NB4 (cell line): ENCODE measurements at regions not wholly inside any gene's neighbourhood (a gene's known extent, or its start where the extent isn't known, plus 50 kb on each side); places are given as distances from the start of the nearest gene placed in this dataset.

Experiments used
- DNase-seq: peaks from one replicate; pipeline ENCODE4 v3.0.0; 2010; ENCODE audit warnings: low read depth
- H3K4me3 ChIP-seq: one replicate; pipeline ENCODE4 v1.5.1; 2011; ENCODE audit warnings: mild to moderate bottlenecking, low read depth, low read length, moderate library complexity
- CTCF ChIP-seq: IDR thresholded peaks from one replicate; pipeline ENCODE4 v1.5.1; 2012; ENCODE audit warnings: low read depth, low read length
- MYC ChIP-seq: IDR thresholded peaks from 2 replicates; pipeline ENCODE4 v1.6.1; 2011; ENCODE audit warnings: low read depth, low read length
- POLR2A ChIP-seq: IDR thresholded peaks from 2 replicates; pipeline ENCODE4 v1.6.1; 2011; ENCODE audit warnings: mild to moderate bottlenecking; ENCODE audit not compliant: insufficient read length; ENCODE audit errors: extremely low read depth
- TF ChIP-seq, protein P1 (sequence below): IDR thresholded peaks from 2 replicates; pipeline ENCODE4 v1.6.1; 2011; ENCODE audit warnings: low read depth, low read length

DNA sequence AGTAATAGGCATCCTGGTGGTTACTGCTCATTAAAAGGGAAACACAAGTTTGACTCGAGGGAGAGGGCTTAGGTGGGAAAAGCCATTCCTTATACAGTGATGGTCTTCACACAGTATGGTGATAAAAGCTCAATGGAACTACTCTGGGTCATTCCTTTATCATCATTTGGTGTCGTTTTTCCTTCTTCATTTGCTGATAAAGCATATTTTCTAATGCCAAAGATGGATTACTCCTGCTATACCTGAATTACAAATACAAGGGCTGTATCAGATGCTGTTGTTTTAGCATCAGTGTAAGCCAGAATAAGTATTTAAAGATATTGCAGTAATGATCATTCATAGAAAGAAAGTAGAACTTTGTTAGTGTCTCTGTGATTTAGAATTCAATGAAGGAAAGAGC is 563.7 kb downstream of the PLCL1 start:
- no peak for TF ChIP-seq POLR2A
- no peak for TF ChIP-seq CTCF
- TF ChIP-seq MYC: no peak
- TF ChIP-seq, protein P1, sequence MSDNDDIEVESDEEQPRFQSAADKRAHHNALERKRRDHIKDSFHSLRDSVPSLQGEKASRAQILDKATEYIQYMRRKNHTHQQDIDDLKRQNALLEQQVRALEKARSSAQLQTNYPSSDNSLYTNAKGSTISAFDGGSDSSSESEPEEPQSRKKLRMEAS: no peak
- no peak overlapping the region for H3K4me3 ChIP-seq
- DNase-seq: no peak

GRCh38 chr2:198362740-198363139 is 558.3 kb downstream of the PLCL1 start:
- TF ChIP-seq MYC (no peak), POLR2A (no peak), CTCF (no peak)
- TF ChIP-seq, protein P1: no peak
- DNase-seq: no peak
- H3K4me3 ChIP-seq: no peak overlapping the region

GRCh38 chr2:198359308-198359707 is 554.9 kb downstream of the PLCL1 start:
- no peak overlapping the region for H3K4me3 ChIP-seq
- TF ChIP-seq, protein P1: no peak
- TF ChIP-seq CTCF (no peak), MYC (no peak), POLR2A (no peak)
- no peak for DNase-seq

DNA sequence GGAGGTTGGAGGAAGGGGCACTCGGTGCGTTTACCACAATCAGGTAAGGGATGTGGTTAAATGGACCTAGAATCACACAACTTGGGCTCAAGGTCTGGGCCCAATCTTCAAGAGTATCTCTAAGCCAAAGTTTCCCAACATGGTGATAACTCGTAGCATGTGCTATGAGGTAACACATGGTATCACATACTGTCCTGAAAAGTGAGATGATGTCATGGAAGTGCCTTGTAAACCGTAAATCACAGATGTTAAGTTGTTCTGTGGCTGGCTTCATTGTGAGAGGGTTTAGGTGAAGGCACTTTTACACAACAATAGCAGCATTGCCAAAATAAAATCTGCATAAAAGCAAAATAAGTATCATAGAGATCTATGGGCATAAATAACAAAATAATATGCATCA is 551.8 kb downstream of the PLCL1 start:
- TF ChIP-seq CTCF (no peak), POLR2A (no peak), MYC (no peak)
- TF ChIP-seq, protein P1: no peak
- H3K4me3 ChIP-seq: no peak overlapping the region

GRCh38 chr2:198351647-198352046 is 547.3 kb downstream of the PLCL1 start:
- TF ChIP-seq POLR2A (no peak), CTCF (no peak), MYC (no peak)
- TF ChIP-seq, protein P1: no peak
- no peak overlapping the region for H3K4me3 ChIP-seq
- DNase-seq: no peak

More for the DNA sequence above, 551.8 kb downstream of the PLCL1 start:
- DNase-seq: no peak

DNA sequence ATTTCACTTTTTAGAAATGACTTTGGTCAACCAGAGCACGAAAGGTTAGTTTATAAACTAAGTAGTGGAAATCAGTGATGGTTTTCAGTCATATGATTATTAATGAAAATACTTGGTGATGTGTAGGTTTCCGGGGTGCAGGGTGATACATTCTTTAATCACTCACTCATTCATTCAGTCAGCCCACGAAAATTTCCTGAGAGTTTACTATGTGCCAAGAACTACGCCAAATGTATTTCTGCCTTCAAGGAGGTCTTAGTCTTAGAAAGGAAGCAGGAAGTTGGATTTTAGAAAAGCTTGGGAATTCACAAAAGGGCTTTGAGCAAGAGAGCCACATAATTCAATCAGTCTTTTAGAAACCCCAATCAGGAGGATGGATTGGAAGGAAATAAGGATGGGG is 543.6 kb downstream of the PLCL1 start:
- TF ChIP-seq MYC: no peak
- TF ChIP-seq CTCF: no peak
- no peak for DNase-seq
- no peak overlapping the region for H3K4me3 ChIP-seq
